IPS-NIHi11 (cell line): ENCODE measurements at regions not wholly inside any gene's neighbourhood (a gene's known extent, or its start where the extent isn't known, plus 50 kb on each side); places are given as distances from the start of the nearest gene placed in this dataset.

Experiments
- DNase-seq: peaks from one replicate; pipeline ENCODE4 v3.0.0; 2012; ENCODE audit warnings: mixed read lengths, low spot score

GRCh38 chr5:6920628-6921256 lies 207.5 kb downstream of the TENT4A start:
- DNase-seq = no peak

- no peak for DNase-seq
These were observed 213.3 kb downstream of the TENT4A start for GRCh38 chr5:6926491-6927038.

- DNase-seq = no peak
These were observed 222.8 kb downstream of the TENT4A start for GRCh38 chr5:6936031-6936430.

DNA sequence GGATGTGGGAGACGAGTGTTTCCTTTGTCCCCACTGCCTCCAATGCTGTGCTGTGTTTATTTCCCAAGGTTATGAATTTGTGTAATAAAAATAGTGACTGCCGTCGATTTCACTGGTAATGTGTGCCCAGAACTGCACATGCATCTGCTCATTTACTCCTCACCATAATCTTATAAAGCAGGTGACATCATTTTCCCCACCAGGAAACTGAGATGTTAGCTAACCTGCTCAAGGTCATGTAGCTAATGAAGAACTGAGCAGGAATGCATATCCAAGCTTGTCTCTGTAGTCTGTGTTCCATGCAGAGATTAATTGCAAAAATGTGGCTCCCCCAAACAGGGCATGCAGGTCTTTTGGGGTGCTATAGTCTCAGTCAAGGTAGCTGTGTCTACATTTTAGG lies 224.4 kb downstream of the TENT4A start:
- DNase-seq = no peak

DNA sequence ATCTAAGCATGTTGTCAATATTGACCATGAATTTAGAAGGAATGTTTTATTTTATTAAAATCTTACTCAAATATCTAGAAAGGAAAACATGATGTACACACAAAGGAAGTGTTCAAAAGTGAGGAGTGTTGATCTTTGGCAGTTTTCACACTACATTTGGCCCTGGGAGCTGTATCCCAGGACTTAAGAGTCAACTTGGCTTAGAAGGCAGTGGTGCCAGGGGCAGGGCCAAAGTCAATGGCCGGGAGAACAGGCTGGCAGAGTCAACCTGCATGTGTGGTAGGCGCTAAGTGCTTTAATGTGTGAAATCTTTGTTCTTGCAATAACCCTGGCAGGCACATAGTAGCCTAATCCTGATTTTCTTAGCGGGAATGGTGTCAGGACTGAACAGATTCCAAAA lies 228.4 kb downstream of the TENT4A start:
- DNase-seq = no peak

- no peak for DNase-seq
These were observed 230.2 kb downstream of the TENT4A start for GRCh38 chr5:6943197-6944112.

- DNase-seq = no peak
These were observed 235.3 kb downstream of the TENT4A start for GRCh38 chr5:6948562-6948961.

- DNase-seq = no peak
These were observed 236.0 kb downstream of the TENT4A start for GRCh38 chr5:6949230-6949629.

GRCh38 chr5:6950250-6950649 lies 237.0 kb downstream of the TENT4A start:
- DNase-seq = no peak

DNA sequence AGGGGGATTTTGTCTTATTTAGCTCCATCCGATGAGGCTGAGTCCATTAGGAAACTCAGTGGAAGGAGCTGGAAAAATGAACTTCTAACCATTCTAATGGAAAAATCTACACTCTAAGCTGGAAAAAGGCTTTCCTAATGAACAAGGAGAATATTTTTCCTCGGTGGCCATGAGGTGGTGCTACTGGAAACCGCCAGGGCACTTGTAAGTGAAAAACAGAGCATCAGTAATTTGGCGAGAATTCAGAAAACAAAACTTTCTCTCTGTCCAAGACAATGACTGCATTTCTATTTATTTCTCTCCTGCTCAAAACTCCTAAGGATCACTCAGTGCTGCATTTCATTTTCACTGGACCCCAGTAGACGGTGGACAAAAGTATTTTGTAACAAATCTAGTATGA lies 237.6 kb downstream of the TENT4A start:
- DNase-seq = peak; percentile 23

GRCh38 chr5:6961123-6961522 lies 247.9 kb downstream of the TENT4A start:
- DNase-seq = no peak

DNA sequence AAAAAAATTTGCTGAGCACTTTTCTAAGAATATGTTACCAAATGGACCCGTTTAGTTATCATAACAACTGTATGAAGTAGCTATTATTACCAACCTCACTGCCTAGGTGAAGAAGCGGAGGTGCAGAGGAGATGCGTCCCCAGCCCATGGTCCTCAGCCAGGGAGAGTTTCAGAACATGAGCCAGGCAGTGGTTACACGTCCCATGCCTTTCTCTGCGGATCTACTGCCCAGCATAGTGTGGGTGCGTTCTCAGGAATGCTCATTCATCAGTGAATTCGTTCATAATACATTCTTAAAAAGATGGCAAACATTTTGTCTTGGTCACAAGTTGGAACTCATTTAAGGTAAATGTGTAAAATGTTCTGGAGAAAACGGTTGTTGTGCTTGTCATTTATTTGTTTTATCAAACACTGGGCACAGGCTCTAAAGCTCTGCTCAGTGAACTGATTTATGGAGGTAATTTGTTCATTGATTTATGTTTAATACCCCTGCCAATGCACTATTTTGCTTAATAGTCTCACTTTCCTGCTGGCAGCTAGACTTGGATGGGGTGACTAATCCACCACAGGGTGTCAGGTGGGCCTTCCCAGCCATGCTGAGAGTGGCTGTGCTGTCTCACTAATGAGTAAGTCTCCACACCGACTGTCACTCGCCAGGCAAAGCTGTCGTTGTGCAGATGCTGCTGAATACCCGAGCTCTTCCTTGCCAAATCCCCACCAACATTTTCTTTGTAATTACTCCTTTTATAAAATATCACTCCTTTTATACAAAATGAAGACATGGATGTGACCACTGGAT lies 248.8 kb downstream of the TENT4A start:
- no peak for DNase-seq

DNA sequence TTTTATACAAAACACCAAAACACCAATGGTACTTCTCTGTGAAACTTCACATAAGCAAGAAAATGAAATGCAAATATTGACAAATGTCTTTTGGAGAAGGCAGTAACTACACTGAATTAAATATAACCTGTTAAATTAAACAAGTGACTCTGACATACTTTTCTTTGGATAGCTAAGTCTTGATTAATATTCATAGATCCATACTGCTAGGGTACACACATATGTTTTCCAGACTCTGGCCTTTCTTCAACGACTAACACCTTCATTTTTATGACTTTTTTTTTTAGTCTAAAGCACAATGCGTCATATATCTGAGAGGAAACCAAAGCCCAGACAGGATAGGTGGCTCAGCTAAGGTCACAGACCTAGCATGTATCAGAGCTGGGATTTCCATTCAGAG lies 263.7 kb downstream of the TENT4A start:
- DNase-seq = no peak

GRCh38 chr5:6979061-6979460 lies 265.8 kb downstream of the TENT4A start:
- DNase-seq = no peak

DNA sequence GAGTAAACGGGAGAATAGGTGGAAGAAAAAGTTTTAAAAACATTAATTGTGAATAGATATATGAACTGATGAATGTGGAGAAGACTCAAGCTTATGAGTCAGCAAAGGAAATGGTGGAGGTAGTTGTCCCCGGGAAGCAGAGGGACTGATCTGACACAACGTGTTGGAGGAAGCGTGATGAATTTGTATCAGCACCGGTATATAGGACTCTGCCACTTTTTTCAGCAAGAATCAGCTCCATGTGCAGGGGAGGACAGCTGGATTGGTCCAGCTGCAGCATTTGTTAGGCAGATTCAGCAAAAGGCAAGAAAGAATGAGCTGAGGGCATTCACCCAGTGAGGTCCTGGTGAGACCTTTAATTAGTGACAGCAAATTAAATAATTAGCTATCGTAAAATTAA lies 276.0 kb downstream of the TENT4A start:
- DNase-seq = no peak

- no peak for DNase-seq
These were observed 280.9 kb downstream of the TENT4A start for GRCh38 chr5:6994097-6994496.

GRCh38 chr5:6995115-6995514 lies 281.9 kb downstream of the TENT4A start:
- no peak for DNase-seq

GRCh38 chr5:7000310-7000709 lies 287.1 kb downstream of the TENT4A start:
- no peak for DNase-seq

DNA sequence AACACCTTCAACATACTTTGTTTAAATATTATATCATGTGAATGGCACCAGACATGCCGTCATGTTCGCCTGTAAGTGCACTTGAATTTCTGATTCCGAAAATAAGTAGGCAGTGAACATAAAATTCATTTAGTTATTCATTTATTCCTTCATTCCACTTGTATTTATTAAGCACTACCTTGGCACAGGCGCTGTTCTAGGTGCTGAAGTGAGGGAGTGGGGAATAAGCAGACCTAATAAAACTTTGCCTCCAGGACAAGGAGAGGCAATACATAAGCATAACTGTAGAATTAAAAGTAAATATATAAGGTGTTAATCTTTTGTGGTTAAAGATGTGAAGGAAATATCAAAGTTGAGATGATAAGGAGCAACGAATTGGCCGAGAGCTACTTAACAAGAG lies 297.4 kb downstream of the TENT4A start:
- no peak for DNase-seq

DNA sequence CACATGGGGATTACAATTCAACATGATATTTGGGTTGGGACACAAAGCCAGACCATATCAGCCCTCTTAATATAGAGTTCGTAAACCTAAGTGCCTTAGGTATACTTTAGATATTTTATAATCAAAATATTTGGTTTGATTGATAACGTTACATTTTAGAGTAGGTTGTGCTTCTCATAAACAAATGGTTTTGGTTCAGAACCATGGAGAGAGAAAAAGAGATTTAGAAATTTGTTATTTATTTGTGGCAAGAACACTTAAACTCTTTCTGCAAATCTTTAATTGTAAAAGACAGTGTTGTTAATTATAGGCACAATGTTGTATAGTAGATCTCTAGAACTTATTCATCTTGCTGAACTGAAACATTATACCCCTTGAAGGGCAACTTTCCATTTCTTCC lies 298.8 kb downstream of the TENT4A start:
- no peak for DNase-seq

DNA sequence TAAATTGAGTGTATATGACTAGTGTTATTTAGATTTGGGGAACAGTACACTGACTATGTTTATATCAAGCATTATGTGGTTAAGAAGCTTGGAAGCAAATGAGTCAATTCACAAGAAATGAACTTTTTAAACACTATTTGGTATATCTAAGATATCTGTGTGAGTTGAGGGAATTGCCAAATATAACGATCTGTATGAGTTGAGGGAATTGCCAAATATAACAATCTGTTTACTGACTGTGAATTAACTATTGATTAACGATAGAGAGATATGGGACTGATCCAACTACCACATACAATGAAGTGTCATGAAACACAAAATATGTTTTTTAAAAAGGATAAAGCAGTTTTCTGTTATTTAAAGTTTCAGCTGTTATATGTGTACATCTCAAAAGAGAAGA lies 301.4 kb downstream of the TENT4A start:
- DNase-seq = no peak

- peak; percentile 35 for DNase-seq
These were observed 302.5 kb downstream of the TENT4A start for GRCh38 chr5:7015586-7016256.
